HG03060 (cell line): ENCODE measurements at regions not wholly inside any gene's neighbourhood (a gene's known extent, or its start where the extent isn't known, plus 50 kb on each side); places are given as distances from the start of the nearest gene placed in this dataset.
"Not testable (repeated sequence)": the region's sequence is repeated elsewhere in the genome, so short reads cannot be mapped to it uniquely, and the experiment has no call there.

ENCODE experiments used
- ATAC-seq: cut with Tn5 transposase; IDR thresholded peaks from one replicate; pipeline ENCODE4 v1.9.1; 2021; ENCODE audit warnings: low read depth, moderate number of reproducible peaks; ENCODE audit not compliant: unreplicated experiment

- no peak for ATAC-seq
These were observed 608.6 kb upstream of the NR3C2 start for GRCh38 chr4:149050840-149051239.

- no peak for ATAC-seq
These were observed 606.4 kb upstream of the NR3C2 start for GRCh38 chr4:149048451-149049143.

- ATAC-seq = no peak
These were observed 605.2 kb upstream of the NR3C2 start for GRCh38 chr4:149047368-149047767.

- no peak for ATAC-seq
These were observed 603.5 kb upstream of the NR3C2 start for GRCh38 chr4:149045731-149046130.

- not testable (repeated sequence) for ATAC-seq
These were observed 597.6 kb upstream of the NR3C2 start for GRCh38 chr4:149039786-149040185.

- ATAC-seq = peak; percentile 58
These were observed 589.2 kb upstream of the NR3C2 start for GRCh38 chr4:149031399-149031798.

GRCh38 chr4:149029056-149029651, 586.9 kb upstream of the NR3C2 start:
- no peak for ATAC-seq

- ATAC-seq = no peak
These were observed 584.5 kb upstream of the NR3C2 start for GRCh38 chr4:149026696-149027095.

- no peak for ATAC-seq
These were observed 575.0 kb upstream of the NR3C2 start for GRCh38 chr4:149017002-149017734.

GRCh38 chr4:149009223-149009622, 567.0 kb upstream of the NR3C2 start:
- ATAC-seq = no peak

GRCh38 chr4:149008415-149009025, 566.3 kb upstream of the NR3C2 start:
- ATAC-seq = no peak

- no peak for ATAC-seq
These were observed 563.0 kb upstream of the NR3C2 start for GRCh38 chr4:149005191-149005590.

GRCh38 chr4:148999924-149000323, 557.7 kb upstream of the NR3C2 start:
- ATAC-seq = no peak

GRCh38 chr4:148998719-148999118, 556.5 kb upstream of the NR3C2 start:
- no peak for ATAC-seq

GRCh38 chr4:148986951-148987350, 544.7 kb upstream of the NR3C2 start:
- no peak for ATAC-seq

- no peak for ATAC-seq
These were observed 542.7 kb upstream of the NR3C2 start for GRCh38 chr4:148984951-148985350.

- ATAC-seq = no peak
These were observed 540.0 kb upstream of the NR3C2 start for GRCh38 chr4:148982200-148982599.

GRCh38 chr4:148980782-148981480, 538.7 kb upstream of the NR3C2 start:
- no peak for ATAC-seq

GRCh38 chr4:148978301-148978700, 536.1 kb upstream of the NR3C2 start:
- ATAC-seq = no peak

- no peak for ATAC-seq
These were observed 533.2 kb upstream of the NR3C2 start for GRCh38 chr4:148975464-148975863.

- ATAC-seq = no peak
These were observed 522.9 kb upstream of the NR3C2 start for GRCh38 chr4:148965080-148965479.
